Ascending aorta (tissue), 2 donors: ENCODE measurements at regions not wholly inside any gene's neighbourhood (a gene's known extent, or its start where the extent isn't known, plus 50 kb on each side); places are given as distances from the start of the nearest gene placed in this dataset.

Experiments used
- DNase-seq, 2 donors: peaks; one replicate each; pipeline ENCODE4 v3.0.0-alpha.2; 2019; ENCODE audit warnings: low spot score in 2 of 2
- H3K27ac ChIP-seq, 2 donors: fragments of 200-600 bp; sonication (generic); one replicate each; pipeline ENCODE4 v1.5.1; 2016 to 2017; ENCODE audit warnings: mild to moderate bottlenecking in 1 of 2
- H3K27me3 ChIP-seq: fragments of 200-600 bp; sonication (generic); one replicate; pipeline ENCODE4 v1.5.1; 2017
- H3K36me3 ChIP-seq, 2 donors: fragments of 200-600 bp; sonication (generic); one replicate each; pipeline ENCODE4 v1.5.1; 2016
- H3K4me1 ChIP-seq, 2 donors: fragments of 200-600 bp; sonication (generic); one replicate each; pipeline ENCODE4 v1.5.1; 2016 to 2017; ENCODE audit warnings: mild to moderate bottlenecking in 1 of 2
- H3K4me3 ChIP-seq, 2 donors: fragments of 200-600 bp; sonication (generic); one replicate each; pipeline ENCODE4 v1.5.1; 2016 to 2017; ENCODE audit warnings: mild to moderate bottlenecking in 1 of 2
- H3K9me3 ChIP-seq, 2 donors: fragments of 200-600 bp; sonication (generic); one replicate each; pipeline ENCODE4 v1.5.1; 2016
- intact Hi-C: fragments of 100-400 bp; cut with DNase I; formaldehyde crosslinking; loops from one replicate; pipeline ENCODE4 v1.15.1; 2023
- TF ChIP-seq, protein P1 (sequence below), 3 experiments: fragments of 200-600 bp in 2 of 3; fragments of 450-650 bp in 1 of 3; sonication (generic) in 2 of 3; IDR thresholded peaks; one replicate each; pipeline ENCODE4 v1.5.1; 2016 to 2019; ENCODE audit warnings: antibody characterized with exemption in 3 of 3, mild to moderate bottlenecking in 1 of 3, moderate library complexity in 1 of 3

DNA sequence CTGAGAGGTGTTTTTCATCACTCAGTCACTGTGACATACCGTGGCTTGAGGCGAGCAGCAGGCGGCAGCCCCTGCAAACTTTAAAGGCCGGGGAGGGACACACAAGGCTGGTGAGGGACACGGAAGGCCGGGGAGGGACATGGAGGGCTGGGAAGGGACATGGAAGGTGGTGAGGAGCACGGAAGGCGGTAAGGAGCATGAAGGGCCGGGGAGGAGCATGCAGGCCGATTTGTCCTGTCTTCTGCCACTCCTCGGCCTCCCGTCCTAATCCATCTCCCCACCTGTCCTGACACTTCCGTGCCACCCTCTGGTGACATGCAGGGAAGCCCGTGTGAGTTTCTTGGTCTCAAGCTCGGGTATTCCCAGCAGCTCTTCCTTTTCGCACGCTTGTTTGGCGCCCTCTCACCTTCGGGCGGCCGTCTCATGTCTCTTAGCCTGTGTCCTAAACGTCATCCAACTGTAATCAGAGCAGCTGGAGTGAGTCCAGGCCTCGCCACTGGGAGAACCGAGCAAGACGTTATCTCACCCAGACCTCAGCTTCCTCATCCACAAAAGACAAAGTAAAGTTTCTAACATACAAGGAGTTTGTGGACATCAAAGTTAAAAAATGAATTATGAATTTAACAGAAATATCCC is 126.5 kb downstream of the MRPL36 start:
- TF ChIP-seq, protein P1, sequence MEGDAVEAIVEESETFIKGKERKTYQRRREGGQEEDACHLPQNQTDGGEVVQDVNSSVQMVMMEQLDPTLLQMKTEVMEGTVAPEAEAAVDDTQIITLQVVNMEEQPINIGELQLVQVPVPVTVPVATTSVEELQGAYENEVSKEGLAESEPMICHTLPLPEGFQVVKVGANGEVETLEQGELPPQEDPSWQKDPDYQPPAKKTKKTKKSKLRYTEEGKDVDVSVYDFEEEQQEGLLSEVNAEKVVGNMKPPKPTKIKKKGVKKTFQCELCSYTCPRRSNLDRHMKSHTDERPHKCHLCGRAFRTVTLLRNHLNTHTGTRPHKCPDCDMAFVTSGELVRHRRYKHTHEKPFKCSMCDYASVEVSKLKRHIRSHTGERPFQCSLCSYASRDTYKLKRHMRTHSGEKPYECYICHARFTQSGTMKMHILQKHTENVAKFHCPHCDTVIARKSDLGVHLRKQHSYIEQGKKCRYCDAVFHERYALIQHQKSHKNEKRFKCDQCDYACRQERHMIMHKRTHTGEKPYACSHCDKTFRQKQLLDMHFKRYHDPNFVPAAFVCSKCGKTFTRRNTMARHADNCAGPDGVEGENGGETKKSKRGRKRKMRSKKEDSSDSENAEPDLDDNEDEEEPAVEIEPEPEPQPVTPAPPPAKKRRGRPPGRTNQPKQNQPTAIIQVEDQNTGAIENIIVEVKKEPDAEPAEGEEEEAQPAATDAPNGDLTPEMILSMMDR (IDR thresholded peaks at IDR 0.05) = no peak
- intact Hi-C loops = no loop called here
- Histone ChIP-seq H3K27me3 (no peaks in the 10 kb centered on the region), H3K9me3 (peaks cover 0 to 5% of the 10 kb centered on the region in 2 donors), H3K27ac (no peak overlapping the region), H3K36me3 (no peaks in the 10 kb centered on the region), H3K4me1 (no peaks in the 10 kb centered on the region), H3K4me3 (no peak overlapping the region)
- DNase-seq = no peak

DNA sequence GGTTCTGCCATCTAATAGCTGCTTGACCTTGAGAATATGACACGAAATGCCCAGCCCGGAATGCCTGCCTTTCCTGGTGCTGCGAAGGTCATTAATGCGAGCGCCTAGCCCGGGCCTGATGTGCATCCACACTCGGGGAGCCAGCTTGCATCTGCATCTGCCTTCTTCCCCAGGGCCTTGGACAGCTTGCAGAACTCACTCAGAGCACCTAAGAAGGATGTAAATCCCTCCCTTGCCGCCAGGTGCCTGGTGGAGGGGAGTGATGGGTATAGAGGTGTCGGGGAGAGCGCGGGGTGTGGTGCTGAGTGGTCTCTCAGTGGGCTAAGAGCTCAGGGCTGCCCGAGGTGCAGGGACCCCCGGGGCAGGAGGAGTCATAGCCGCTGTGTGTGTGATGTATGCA is 127.2 kb downstream of the MRPL36 start:
- no peaks in the 10 kb centered on the region for H3K36me3 ChIP-seq
- H3K9me3 ChIP-seq = peaks cover 0 to under 1% of the 10 kb centered on the region in 2 donors
- no peak overlapping the region for H3K4me3 ChIP-seq
- no peaks in the 10 kb centered on the region for H3K4me1 ChIP-seq
- H3K27me3 ChIP-seq = peaks cover 5% of the 10 kb centered on the region
- TF ChIP-seq, protein P1 (IDR thresholded peaks at IDR 0.05) = no peak
- H3K27ac ChIP-seq = no peak overlapping the region
- intact Hi-C loops = no loop called here
- DNase-seq = no peak

DNA sequence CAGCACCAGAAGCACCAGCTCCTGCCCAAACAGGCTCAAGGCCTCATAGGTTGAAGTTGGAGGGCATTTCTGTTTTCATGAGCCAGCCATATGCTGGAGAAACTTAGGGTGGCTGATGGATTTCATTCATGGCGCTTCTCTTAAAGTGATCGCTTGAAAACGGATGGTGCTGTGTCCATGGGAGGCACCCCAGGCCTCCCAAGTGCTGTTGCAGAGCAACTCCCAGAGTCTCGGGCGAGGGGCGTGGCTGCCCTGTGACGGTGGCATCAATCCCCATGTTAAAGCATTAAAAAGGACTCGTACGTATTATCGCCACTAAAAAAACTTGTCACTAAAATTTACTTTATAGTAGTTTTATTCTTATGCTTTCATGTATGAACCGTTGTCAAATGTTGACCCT is 128.3 kb downstream of the MRPL36 start:
- H3K4me3 ChIP-seq = no peak overlapping the region
- H3K9me3 ChIP-seq = no peaks in the 10 kb centered on the region
- H3K27ac ChIP-seq = no peak overlapping the region
- TF ChIP-seq, protein P1 (IDR thresholded peaks at IDR 0.05) = no peak
- H3K27me3 ChIP-seq = peaks cover 5% of the 10 kb centered on the region
- DNase-seq = no peak
- H3K36me3 ChIP-seq = no peaks in the 10 kb centered on the region
- H3K4me1 ChIP-seq = peaks cover 0 to 3% of the 10 kb centered on the region in 2 donors
- intact Hi-C loops = no loop called here

DNA sequence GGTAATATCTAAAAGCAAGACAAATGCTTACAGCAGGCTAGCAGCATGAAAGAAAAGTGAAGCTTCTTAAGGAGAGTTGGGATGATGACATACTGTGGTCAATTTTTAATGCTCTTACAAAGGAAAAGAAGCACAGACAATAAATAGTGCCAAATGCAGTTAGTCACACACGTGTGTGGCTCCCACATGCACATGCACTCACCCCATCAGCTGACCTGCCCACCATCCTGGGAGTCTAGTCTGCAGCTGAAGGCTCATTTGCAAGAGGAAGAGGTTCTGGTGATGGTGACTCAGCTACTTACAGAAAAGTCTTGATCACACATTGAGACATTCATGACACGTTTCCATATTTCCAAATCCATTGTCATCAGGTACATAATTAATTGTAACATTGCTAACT is 129.3 kb downstream of the MRPL36 start:
- TF ChIP-seq, protein P1 (IDR thresholded peaks at IDR 0.05) = no peak
- Histone ChIP-seq H3K4me3 (no peak overlapping the region), H3K27me3 (peaks cover 5% of the 10 kb centered on the region), H3K27ac (no peak overlapping the region), H3K36me3 (no peaks in the 10 kb centered on the region), H3K9me3 (no peaks in the 10 kb centered on the region), H3K4me1 (peaks cover 0 to 3% of the 10 kb centered on the region in 2 donors)
- intact Hi-C loops = no loop called here
- no peak for DNase-seq

DNA sequence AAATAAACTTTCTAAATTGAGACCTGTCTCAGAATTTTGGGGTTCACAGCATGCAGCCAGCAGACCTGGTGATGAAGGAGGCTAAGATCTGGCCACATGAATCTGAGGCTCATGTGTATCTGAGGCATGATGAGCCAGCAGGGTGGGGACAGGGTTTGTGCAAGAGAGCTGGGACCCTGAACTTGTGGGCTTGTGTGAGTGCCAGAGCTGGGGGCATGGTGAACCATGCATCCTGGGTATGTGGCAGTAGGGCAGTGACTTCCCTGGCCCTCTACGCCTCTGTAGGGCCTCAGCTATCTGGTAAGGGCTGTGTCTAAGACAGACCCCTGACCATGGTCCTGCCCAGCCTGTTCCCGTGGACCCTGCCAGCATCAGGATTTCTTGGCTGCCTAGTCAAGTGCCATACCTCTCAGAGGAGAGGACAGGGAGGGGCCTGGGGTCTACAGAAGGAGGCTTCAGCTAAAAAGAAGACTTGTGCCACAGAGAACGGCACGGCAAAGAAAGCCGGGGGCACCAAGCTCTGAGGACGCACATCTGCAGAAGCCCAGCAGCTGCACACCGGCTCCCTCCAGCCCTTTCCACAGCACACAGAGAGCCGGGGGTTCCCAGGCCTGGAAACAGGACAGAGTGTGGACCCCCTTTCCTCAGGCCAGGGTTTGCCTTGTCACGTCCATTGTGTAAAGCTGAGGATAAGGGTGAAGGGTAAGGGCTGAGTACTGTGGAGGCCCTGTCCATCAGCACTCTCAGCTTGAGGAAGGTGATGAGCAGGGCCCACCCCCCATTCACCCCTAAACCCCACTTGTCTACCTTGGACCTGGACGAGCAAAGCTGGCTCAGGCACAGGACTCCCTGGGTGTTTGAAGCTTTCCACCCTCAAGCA is 130.1 kb downstream of the MRPL36 start:
- intact Hi-C loops = no loop called here
- no peaks in the 10 kb centered on the region for H3K36me3 ChIP-seq

More for the DNA sequence above, 130.1 kb downstream of the MRPL36 start:
- H3K4me3 ChIP-seq = no peak overlapping the region
- no peaks in the 10 kb centered on the region for H3K9me3 ChIP-seq
- H3K27me3 ChIP-seq = peaks cover 5% of the 10 kb centered on the region
- TF ChIP-seq, protein P1 (IDR thresholded peaks at IDR 0.05) = no peak
- DNase-seq = no peak
- peaks cover 0 to 3% of the 10 kb centered on the region in 2 donors for H3K4me1 ChIP-seq
- no peak overlapping the region for H3K27ac ChIP-seq
